ENCODE measurements at regions not wholly inside any gene's neighbourhood (a gene's known extent, or its start where the extent isn't known, plus 50 kb on each side); places are given as distances from the start of the nearest gene placed in this dataset.

- Histone ChIP-seq H3K9ac (ENCODE audit: low read length) (no peak overlapping the region), H3F3A (ENCODE audit: insufficient read depth, low read length) (no peaks in the 10 kb centered on the region), H3K9me2 (replicated peaks; ENCODE audit: insufficient read depth, low read length) (no peaks in the 10 kb centered on the region; the same call in 1 of the 2 replicates), H3K27ac (ENCODE audit: low read length) (no peak overlapping the region), H3K4me2 (ENCODE audit: low read depth, low read length) (no peak overlapping the region), H4K20me1 (ENCODE audit: insufficient read depth, low read length) (no peaks in the 10 kb centered on the region), H3K79me2 (ENCODE audit: low read length) (no peaks in the 10 kb centered on the region), H3K9me3 (replicated peaks; ENCODE audit: insufficient read depth, low read length) (no peaks in the 10 kb centered on the region), H3K4me3 (ENCODE audit: low read length) (no peak overlapping the region), H3K36me3 (replicated peaks; ENCODE audit: insufficient read depth, low read length) (no peaks in the 10 kb centered on the region), H3K4me1 (ENCODE audit: low read length) (no peaks in the 10 kb centered on the region), H2AFZ (ENCODE audit: low read length) (no peak overlapping the region), H3K27me3 (replicated peaks; ENCODE audit: insufficient read depth, low read length) (no peaks in the 10 kb centered on the region)
- no peak for DNase-seq
- no peak for TF ChIP-seq EZH2 (optimal IDR thresholded peaks at IDR 0.05; ENCODE audit: low read depth, low read length)
These were observed 438.8 kb upstream of the SEMA6A start for GRCh38 chr5:117013280-117013877.

DNA sequence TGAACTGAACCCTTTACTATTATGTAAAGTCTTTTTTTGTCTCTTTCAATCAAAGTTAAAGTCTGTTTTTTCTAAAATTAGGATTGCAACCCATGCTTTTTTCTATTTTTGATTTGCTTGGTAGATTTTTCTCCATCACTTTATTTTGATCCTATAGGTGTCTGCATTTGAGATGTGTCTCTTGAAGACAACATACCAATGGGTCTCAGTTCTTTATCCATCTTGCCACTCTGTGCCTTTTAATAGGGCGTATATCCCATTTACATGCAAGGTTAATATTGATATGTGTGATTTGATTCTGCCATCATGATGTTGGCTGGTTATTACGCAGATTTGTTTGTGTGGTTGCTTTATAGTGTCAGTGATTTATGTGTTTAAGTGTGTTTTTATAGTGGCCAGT, 436.0 kb upstream of the SEMA6A start:
- Histone ChIP-seq H3K27me3 (replicated peaks; ENCODE audit: insufficient read depth, low read length) (no peaks in the 10 kb centered on the region), H3K9me2 (replicated peaks; ENCODE audit: insufficient read depth, low read length) (no peaks in the 10 kb centered on the region), H4K20me1 (ENCODE audit: insufficient read depth, low read length) (no peaks in the 10 kb centered on the region), H3K4me1 (ENCODE audit: low read length) (no peaks in the 10 kb centered on the region), H3K36me3 (replicated peaks; ENCODE audit: insufficient read depth, low read length) (no peaks in the 10 kb centered on the region), H3K27ac (ENCODE audit: low read length) (no peak overlapping the region), H3K4me3 (ENCODE audit: low read length) (no peak overlapping the region), H3K79me2 (ENCODE audit: low read length) (no peaks in the 10 kb centered on the region), H3K4me2 (ENCODE audit: low read depth, low read length) (no peak overlapping the region), H3K9me3 (replicated peaks; ENCODE audit: insufficient read depth, low read length) (no peaks in the 10 kb centered on the region), H3F3A (ENCODE audit: insufficient read depth, low read length) (no peaks in the 10 kb centered on the region), H3K9ac (ENCODE audit: low read length) (no peak overlapping the region), H2AFZ (ENCODE audit: low read length) (no peak overlapping the region)
- TF ChIP-seq EZH2 (optimal IDR thresholded peaks at IDR 0.05; ENCODE audit: low read depth, low read length): no peak
- TF ChIP-seq EZH2phosphoT487 (IDR thresholded peaks at IDR 0.05; ENCODE audit: low read length): no peak
- TF ChIP-seq CTCF (IDR thresholded peaks at IDR 0.05; ENCODE audit: low read length): no peak
- no peak for DNase-seq

DNA sequence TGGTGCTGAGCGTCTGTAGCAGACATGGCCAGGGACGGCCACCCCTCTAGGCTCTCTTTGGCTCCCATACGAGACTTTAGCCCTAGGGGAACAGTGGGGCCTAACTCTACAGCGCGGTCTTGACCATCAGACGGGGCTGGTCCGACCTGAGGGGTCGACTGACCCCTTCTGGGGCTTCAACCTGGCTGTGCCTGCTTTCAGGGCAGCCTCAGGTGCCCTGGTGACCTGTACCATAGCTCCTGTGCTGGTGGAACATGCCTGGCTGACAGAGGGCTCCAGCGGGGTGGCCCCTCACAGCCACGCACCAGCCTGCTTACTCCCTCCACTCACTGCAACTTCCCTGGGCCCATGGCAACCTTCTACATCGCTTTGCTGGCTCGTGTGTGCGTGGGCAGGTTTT, 423.4 kb upstream of the SEMA6A start:
- TF ChIP-seq EZH2 (optimal IDR thresholded peaks at IDR 0.05; ENCODE audit: low read depth, low read length) (no peak), CTCF (IDR thresholded peaks at IDR 0.05; ENCODE audit: low read length) (no peak), EZH2phosphoT487 (IDR thresholded peaks at IDR 0.05; ENCODE audit: low read length) (no peak)
- Histone ChIP-seq H3K9me3 (replicated peaks; ENCODE audit: insufficient read depth, low read length) (no peaks in the 10 kb centered on the region), H3K4me1 (ENCODE audit: low read length) (no peaks in the 10 kb centered on the region), H2AFZ (ENCODE audit: low read length) (no peak overlapping the region), H3K4me3 (ENCODE audit: low read length) (no peak overlapping the region), H3K4me2 (ENCODE audit: low read depth, low read length) (no peak overlapping the region), H3K9me2 (replicated peaks; ENCODE audit: insufficient read depth, low read length) (no peaks in the 10 kb centered on the region), H3F3A (ENCODE audit: insufficient read depth, low read length) (no peaks in the 10 kb centered on the region), H3K27ac (ENCODE audit: low read length) (no peak overlapping the region), H3K27me3 (replicated peaks; ENCODE audit: insufficient read depth, low read length) (no peaks in the 10 kb centered on the region), H3K9ac (ENCODE audit: low read length) (no peak overlapping the region), H3K36me3 (replicated peaks; ENCODE audit: insufficient read depth, low read length) (no peaks in the 10 kb centered on the region), H4K20me1 (ENCODE audit: insufficient read depth, low read length) (no peaks in the 10 kb centered on the region), H3K79me2 (ENCODE audit: low read length) (no peaks in the 10 kb centered on the region)
- no peak for DNase-seq

DNA sequence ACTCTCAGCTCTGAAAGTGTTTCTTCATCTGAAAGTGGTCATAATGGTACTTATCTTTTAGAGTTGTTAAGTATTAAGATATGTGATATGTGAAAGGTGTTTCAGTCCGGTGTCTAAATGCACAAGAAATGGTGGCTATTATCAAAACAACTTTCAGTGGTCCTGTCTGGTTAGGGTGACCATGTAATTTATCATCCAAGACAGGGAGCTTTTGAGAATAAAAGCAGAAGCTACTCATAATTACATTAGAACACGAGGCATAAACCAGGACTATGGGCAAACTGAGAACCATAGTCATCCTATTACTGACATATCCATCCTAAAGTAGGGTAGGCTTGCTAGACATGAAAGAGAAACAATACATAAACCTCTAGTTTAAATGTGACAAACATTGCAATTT, 418.1 kb upstream of the SEMA6A start:
- no peaks in the 10 kb centered on the region for H4K20me1 ChIP-seq (ENCODE audit: insufficient read depth, low read length)
- no peaks in the 10 kb centered on the region for H3K79me2 ChIP-seq (ENCODE audit: low read length)
- H3K27me3 ChIP-seq (replicated peaks; ENCODE audit: insufficient read depth, low read length): no peaks in the 10 kb centered on the region
- H3K4me3 ChIP-seq (ENCODE audit: low read length): no peak overlapping the region
- no peak for DNase-seq
- no peak overlapping the region for H2AFZ ChIP-seq (ENCODE audit: low read length)
- 0 out of 2 replicates have a peak, but pooled peaks cover 8% of the 10 kb centered on the region for H3K4me1 ChIP-seq (ENCODE audit: low read length)
- no peaks in the 10 kb centered on the region for H3F3A ChIP-seq (ENCODE audit: insufficient read depth, low read length)
- H3K9me2 ChIP-seq (replicated peaks; ENCODE audit: insufficient read depth, low read length): no peaks in the 10 kb centered on the region
- 0 out of 2 replicates have a peak overlapping the region, but pooled peaks have one; percentile 1 for H3K4me2 ChIP-seq (ENCODE audit: low read depth, low read length)
- TF ChIP-seq EZH2 (optimal IDR thresholded peaks at IDR 0.05; ENCODE audit: low read depth, low read length) (no peak), CTCF (IDR thresholded peaks at IDR 0.05; ENCODE audit: low read length) (no peak), EZH2phosphoT487 (IDR thresholded peaks at IDR 0.05; ENCODE audit: low read length) (no peak)
- no peaks in the 10 kb centered on the region for H3K9me3 ChIP-seq (replicated peaks; ENCODE audit: insufficient read depth, low read length)
- H3K27ac ChIP-seq (ENCODE audit: low read length): no peak overlapping the region
- H3K36me3 ChIP-seq (replicated peaks; ENCODE audit: insufficient read depth, low read length): no peaks in the 10 kb centered on the region
- H3K9ac ChIP-seq (ENCODE audit: low read length): no peak overlapping the region
